Heart right ventricle (tissue), 16 donors: ENCODE measurements at regions not wholly inside any gene's neighbourhood (a gene's known extent, or its start where the extent isn't known, plus 50 kb on each side); places are given as distances from the start of the nearest gene placed in this dataset.
A peak's percentile ranks its signal among the peaks of the same experiment; 100 is the strongest.

Experiments
- ATAC-seq, 8 donors: fragments of 200-7000 bp; cut with Tn5 transposase; one replicate each; pipeline ENCODE4 v1.9.1; 2020; ENCODE audit warnings: mild to moderate bottlenecking in 8 of 8, moderate library complexity in 8 of 8, moderate number of reproducible peaks in 1 of 8
- DNase-seq, 2 donors: peaks; one replicate each; pipeline ENCODE4 v3.0.0-alpha.2; 2020
- H3K27ac ChIP-seq, 10 donors: fragments of 200-600 bp; sonication (generic) in 2 of 10; one replicate each; pipeline versions ENCODE4 v1.5.0 to v1.8.0; 2020 to 2022; ENCODE audit warnings: mild to moderate bottlenecking in 3 of 10
- H3K27me3 ChIP-seq, 7 donors: fragments of 200-600 bp; one replicate each; pipeline ENCODE4 v1.8.0; 2021 to 2022; ENCODE audit warnings: mild to moderate bottlenecking in 2 of 7
- H3K36me3 ChIP-seq, 9 donors: fragments of 200-600 bp; sonication (generic) in 1 of 9; one replicate each; pipeline versions ENCODE4 v1.5.0 to v1.8.0; 2020 to 2022; ENCODE audit warnings: mild to moderate bottlenecking in 2 of 9
- H3K4me1 ChIP-seq, 9 donors: fragments of 200-600 bp; sonication (generic) in 1 of 9; one replicate each; pipeline versions ENCODE4 v1.5.0 to v1.8.0; 2020 to 2022; ENCODE audit warnings: mild to moderate bottlenecking in 4 of 9
- H3K4me3 ChIP-seq, 10 donors: fragments of 200-600 bp; sonication (generic) in 2 of 10; one replicate each; pipeline versions ENCODE4 v1.5.0 to v1.8.0; 2020 to 2022; ENCODE audit warnings: mild to moderate bottlenecking in 7 of 10, moderate library complexity in 2 of 10
- H3K9me3 ChIP-seq, 11 donors: fragments of 200-600 bp in 10 of 11; sonication (generic) in 2 of 11; one replicate each; pipeline versions ENCODE4 v1.5.0 to v1.8.0; 2013 to 2022; ENCODE audit warnings: mild to moderate bottlenecking in 2 of 11, control low read depth in 1 of 11, moderate library complexity in 1 of 11
- WGBS, 2 donors: extraction: QIAGEN DNeasy Blood & Tissue Kit; methylation state at CpG; one replicate each; pipeline ENCODE4 v1.1.7; 2013; ENCODE audit warnings: inconsistent platforms in 1 of 2; 5-methylcytosine and 5-hydroxymethylcytosine counted together
- intact Hi-C, 10 donors: fragments of 100-400 bp; cut with DNase I; formaldehyde crosslinking; loops; one replicate each; pipeline versions ENCODE4 v1.11.1 to v1.14.2; 2022
- TF ChIP-seq, protein P1 (sequence below), 9 donors: fragments of 200-600 bp; sonication (generic) in 2 of 9; IDR thresholded peaks; one replicate each; pipeline versions ENCODE4 v1.5.0 to v1.8.0; 2021 to 2022; ENCODE audit warnings: antibody characterized with exemption in 9 of 9, mild to moderate bottlenecking in 5 of 9, moderate library complexity in 1 of 9
- donor health status: Arrhythmogenic right ventricular cardiomyopathy.
- donor health status: ischemic (EF 13 %, LVEDD 7.1; RV severe dilation, severe dysfunction).
- donor health status: healthy with polysubstance abuse.
- donor health status: DM: no; HTN: yes; CAD: no.
- donor health status: DM: no; HTN: no; CAD: no.
- donor health status: ischemic (EF 25% LVEDD 6.9; RV normal size, moderate dysfunction).
- donor health status: ischemic (EF 25% LVEDD 5.7; RV mildly dilated, moderate dysfunction).
- donor health status: healthy.
- donor health status: DM: yes; HTN: yes; CAD: no.
- donor health status: Ischemic cardiomyopathy.
- donor health status: ischemic (EF 35%, LVEDD 5.7; RV mildly dilated, moderate dysfunction).
- donor health status: nonischemic (EF 11% LVEDD 7.7; RV severe dilation, severe dysfunction).
- donor health status: DM: yes; HTN: yes; CAD: no.
- donor health status: PGD.
- donor health status: ischemic (EF 29% LVEDD 5.4; RV normal size, mild dysfunction).
- donor health status: nonischemic (EF 23%, LVEDD 6.1; RV moderate dilation, normal function).

DNA sequence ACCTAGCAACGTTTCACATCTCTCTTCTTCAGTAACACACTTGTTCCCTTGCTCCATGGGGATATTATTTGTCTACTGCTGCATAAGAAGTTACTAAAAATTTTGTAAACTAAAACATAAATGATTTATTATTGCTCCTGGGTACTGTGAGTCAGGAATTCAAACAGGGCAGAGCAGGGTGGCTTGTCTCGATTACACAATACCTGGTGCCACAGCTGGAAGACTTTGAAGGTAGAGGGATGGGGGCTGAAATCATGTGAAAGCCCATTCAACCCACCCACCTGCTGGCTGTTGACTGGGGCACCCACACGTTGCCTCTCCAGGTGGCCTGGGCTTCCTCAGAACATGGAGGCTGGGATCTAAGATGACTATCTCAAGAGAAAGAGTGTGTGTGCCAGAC lies 213.2 kb downstream of the ESM1 start:
- WGBS, 2 donors, result 87 to 88% methylated on average over 3 of the region's 3 CpGs
- Histone ChIP-seq H3K4me1 (peaks cover 0 to 5% (median 0%) of the 10 kb centered on the region in 9 donors), H3K27ac (no peak overlapping the region), H3K27me3 (no peaks in the 10 kb centered on the region), H3K36me3 (no peaks in the 10 kb centered on the region), H3K4me3 (no peak overlapping the region), H3K9me3 (no peaks in the 10 kb centered on the region)
- ATAC-seq (no peak), DNase-seq (no peak)
- intact Hi-C loops, result no loop called here
- TF ChIP-seq, protein P1, sequence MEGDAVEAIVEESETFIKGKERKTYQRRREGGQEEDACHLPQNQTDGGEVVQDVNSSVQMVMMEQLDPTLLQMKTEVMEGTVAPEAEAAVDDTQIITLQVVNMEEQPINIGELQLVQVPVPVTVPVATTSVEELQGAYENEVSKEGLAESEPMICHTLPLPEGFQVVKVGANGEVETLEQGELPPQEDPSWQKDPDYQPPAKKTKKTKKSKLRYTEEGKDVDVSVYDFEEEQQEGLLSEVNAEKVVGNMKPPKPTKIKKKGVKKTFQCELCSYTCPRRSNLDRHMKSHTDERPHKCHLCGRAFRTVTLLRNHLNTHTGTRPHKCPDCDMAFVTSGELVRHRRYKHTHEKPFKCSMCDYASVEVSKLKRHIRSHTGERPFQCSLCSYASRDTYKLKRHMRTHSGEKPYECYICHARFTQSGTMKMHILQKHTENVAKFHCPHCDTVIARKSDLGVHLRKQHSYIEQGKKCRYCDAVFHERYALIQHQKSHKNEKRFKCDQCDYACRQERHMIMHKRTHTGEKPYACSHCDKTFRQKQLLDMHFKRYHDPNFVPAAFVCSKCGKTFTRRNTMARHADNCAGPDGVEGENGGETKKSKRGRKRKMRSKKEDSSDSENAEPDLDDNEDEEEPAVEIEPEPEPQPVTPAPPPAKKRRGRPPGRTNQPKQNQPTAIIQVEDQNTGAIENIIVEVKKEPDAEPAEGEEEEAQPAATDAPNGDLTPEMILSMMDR (IDR thresholded peaks at IDR 0.05), result no peak

DNA sequence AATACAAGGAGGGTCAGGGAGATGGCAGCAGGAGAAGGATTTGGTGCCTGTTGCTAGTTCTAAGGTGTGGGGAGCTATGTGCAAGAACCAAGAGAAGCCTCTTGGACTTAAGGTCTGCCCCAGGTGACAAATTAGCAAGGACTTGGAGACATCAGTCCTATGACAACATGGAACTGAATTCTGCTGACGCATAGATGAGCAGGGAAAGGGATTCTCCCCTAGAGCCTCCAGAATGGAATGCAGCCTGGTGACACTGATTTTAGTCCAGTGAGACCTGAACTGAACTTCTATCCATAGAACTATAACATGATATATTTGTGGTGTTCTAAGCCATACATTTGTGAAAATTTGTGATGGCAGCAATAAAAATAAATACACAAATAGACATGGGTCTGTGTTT lies 215.6 kb downstream of the ESM1 start:
- Histone ChIP-seq H3K4me3 (no peak overlapping the region), H3K9me3 (no peaks in the 10 kb centered on the region), H3K27me3 (no peaks in the 10 kb centered on the region), H3K36me3 (no peaks in the 10 kb centered on the region), H3K27ac (no peak overlapping the region), H3K4me1 (peaks cover 0 to under 1% (median 0%) of the 10 kb centered on the region in 9 donors)
- 85 to 88% methylated on average over 1 of the region's 1 CpG for WGBS, 2 donors
- intact Hi-C loops, result no loop called here
- DNase-seq, result no peak
- TF ChIP-seq, protein P1 (IDR thresholded peaks at IDR 0.05), result no peak
- no peak for ATAC-seq

DNA sequence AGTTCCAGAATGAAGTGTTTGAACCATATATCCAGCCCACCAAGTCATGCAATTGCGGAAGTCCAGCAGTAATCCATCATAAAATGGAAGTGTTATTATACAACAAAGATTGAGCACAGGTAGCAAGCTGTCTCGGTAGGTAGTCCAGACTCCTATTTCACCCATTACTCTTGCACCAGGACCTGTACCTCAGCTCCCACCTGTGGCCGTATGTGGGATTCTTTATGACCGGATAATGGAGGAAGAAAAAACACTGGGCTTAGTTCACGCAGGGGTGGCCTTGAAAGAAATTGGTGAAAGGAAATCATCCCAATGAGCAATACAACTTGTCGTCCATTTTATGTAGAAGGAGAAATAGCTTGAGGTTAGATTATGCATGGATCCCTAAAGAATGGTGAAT lies 216.3 kb downstream of the ESM1 start:
- 86 to 87% methylated on average over 6 of the region's 6 CpGs for whole genome bisulfite sequencing, 2 donors
- Histone ChIP-seq H3K4me1 (peaks cover 0 to 8% (median 0%) of the 10 kb centered on the region in 9 donors), H3K4me3 (no peak overlapping the region), H3K36me3 (no peaks in the 10 kb centered on the region), H3K27ac (no peak overlapping the region), H3K27me3 (no peaks in the 10 kb centered on the region), H3K9me3 (no peaks in the 10 kb centered on the region)
- ATAC-seq (no peak), DNase-seq (no peak)
- intact Hi-C loops, result no loop called here
- TF ChIP-seq, protein P1 (IDR thresholded peaks at IDR 0.05), result no peak

DNA sequence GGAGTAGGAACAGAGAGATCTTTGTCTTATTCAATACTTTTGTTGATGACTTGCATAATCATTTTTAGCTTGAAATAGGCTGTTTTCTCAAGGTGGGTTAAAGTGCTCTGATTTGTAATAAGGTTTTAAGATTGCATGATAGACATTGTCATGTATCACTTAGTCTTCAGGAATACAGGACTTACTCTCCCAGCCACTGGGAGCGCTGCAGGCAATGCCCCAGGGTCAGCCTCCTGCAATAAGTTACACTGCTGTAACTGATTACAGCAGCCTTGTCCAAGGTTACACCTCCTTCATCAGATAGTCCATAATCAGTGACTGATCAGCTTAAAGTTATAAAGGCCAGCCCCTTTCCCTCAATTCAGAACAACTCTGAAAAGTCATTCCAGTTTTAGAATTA lies 218.6 kb downstream of the ESM1 start:
- TF ChIP-seq, protein P1 (IDR thresholded peaks at IDR 0.05), result peak in 1 of 9 donors; percentile 6
- ATAC-seq, result no peak
- Histone ChIP-seq H3K4me3 (no peak overlapping the region), H3K27ac (no peak overlapping the region), H3K9me3 (no peaks in the 10 kb centered on the region), H3K4me1 (peaks cover 0 to 13% (median under 1%) of the 10 kb centered on the region in 9 donors), H3K27me3 (no peaks in the 10 kb centered on the region), H3K36me3 (no peaks in the 10 kb centered on the region)
- DNase-seq, result no peak
- intact Hi-C loops, result no loop called here
- 35 to 94% methylated on average over 1 of the region's 1 CpG for WGBS, 2 donors
